ENCODE measurements at regions not wholly inside any gene's neighbourhood (a gene's known extent, or its start where the extent isn't known, plus 50 kb on each side); places are given as distances from the start of the nearest gene placed in this dataset.
A peak's percentile ranks its signal among the peaks of the same experiment; 100 is the strongest.
"Not testable (repeated sequence)": the region's sequence is repeated elsewhere in the genome, so short reads cannot be mapped to it uniquely, and the experiment has no call there.

DNA sequence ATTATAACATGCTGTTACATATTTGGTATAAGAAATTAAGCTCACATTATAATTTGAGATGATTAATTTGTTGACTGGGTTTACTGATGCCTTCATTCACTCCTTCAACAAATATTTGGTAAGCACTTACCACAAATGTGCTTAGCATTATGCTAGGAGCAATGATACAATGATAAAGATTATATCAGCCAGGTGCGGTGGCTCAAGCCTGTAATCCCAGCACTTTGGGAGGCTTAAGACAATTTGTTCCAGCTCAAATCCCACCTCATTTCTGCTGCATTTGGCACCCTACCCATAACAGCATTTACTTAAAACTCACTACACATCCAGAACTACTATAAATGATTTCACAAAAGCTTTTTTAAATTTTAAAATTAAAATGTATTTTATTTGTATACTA is 1263.6 kb upstream of the RAG2 start:
- TF ChIP-seq, protein P1, sequence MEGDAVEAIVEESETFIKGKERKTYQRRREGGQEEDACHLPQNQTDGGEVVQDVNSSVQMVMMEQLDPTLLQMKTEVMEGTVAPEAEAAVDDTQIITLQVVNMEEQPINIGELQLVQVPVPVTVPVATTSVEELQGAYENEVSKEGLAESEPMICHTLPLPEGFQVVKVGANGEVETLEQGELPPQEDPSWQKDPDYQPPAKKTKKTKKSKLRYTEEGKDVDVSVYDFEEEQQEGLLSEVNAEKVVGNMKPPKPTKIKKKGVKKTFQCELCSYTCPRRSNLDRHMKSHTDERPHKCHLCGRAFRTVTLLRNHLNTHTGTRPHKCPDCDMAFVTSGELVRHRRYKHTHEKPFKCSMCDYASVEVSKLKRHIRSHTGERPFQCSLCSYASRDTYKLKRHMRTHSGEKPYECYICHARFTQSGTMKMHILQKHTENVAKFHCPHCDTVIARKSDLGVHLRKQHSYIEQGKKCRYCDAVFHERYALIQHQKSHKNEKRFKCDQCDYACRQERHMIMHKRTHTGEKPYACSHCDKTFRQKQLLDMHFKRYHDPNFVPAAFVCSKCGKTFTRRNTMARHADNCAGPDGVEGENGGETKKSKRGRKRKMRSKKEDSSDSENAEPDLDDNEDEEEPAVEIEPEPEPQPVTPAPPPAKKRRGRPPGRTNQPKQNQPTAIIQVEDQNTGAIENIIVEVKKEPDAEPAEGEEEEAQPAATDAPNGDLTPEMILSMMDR (IDR thresholded peaks at IDR 0.05), result no peak
- Mint-ChIP-seq H3K4me1 (ENCODE audit: unreplicated experiment) (no peaks in the 10 kb centered on the region), H3K27ac (ENCODE audit: unreplicated experiment) (no peak overlapping the region), H3K9me3 (ENCODE audit: unreplicated experiment) (no peaks in the 10 kb centered on the region), H3K4me3 (ENCODE audit: unreplicated experiment) (no peak overlapping the region), H3K36me3 (ENCODE audit: unreplicated experiment) (no peaks in the 10 kb centered on the region), H3K27me3 (ENCODE audit: unreplicated experiment) (no peaks in the 10 kb centered on the region)
- no peak for DNase-seq (ENCODE audit: extremely low spot score, unreplicated experiment)

DNA sequence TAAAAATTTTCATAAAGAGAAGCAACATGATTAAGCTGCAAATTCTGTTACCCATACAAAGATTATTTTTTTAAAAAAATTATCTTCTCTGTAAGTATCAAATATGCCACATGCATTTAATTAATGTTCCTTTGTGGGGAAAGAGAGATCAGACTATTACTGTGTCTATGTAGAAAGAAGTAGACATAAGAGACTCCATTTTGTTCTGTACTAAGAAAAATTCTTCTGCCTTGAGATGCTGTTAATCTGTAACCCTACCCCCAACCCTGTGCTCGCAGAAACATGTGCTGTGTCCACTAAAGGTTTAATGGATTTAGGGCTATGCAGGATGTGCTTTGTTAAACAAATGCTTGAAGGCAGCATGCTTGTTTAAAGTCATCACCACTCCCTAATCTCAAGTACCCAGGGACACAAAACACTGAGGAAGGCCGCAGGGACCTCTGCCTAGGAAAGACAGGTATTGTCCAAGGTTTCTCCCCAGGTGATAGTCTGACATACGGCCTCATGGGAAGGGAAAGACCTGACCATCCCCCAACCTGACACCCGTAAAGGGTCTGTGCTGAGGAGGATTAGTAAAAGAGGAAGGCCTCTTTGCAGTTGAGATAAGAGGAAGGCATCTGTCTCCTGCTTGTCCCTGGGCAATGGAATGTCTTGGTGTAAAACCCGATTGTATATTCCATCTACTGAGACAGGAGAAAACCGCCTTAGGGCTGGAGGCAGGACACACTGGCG is 1260.9 kb upstream of the RAG2 start:
- H3K27me3 Mint-ChIP-seq (ENCODE audit: unreplicated experiment); H3K36me3 Mint-ChIP-seq (ENCODE audit: unreplicated experiment); H3K27ac Mint-ChIP-seq (ENCODE audit: unreplicated experiment); H3K4me3 Mint-ChIP-seq (ENCODE audit: unreplicated experiment); H3K9me3 Mint-ChIP-seq (ENCODE audit: unreplicated experiment); DNase-seq (ENCODE audit: extremely low spot score, unreplicated experiment); H3K4me1 Mint-ChIP-seq (ENCODE audit: unreplicated experiment): not testable (repeated sequence)

DNA sequence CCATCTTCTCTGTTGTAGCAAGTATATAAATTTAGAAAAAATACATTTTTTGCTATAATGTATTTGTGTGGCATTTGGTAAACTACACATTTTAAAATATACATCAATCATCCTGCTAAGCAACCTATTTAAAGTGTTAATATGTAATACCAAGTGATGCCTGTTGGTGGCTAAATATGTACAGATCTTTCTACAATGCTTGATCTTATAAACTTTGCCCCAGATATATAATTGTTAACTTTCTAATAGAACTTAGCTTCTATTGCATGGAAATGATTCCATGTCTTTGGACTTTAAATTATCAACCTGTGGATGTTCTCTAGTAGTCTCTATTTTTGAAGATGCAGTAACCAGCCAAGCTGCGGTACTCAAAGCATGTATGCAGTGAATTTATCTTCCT is 1260.4 kb upstream of the RAG2 start:
- no peak overlapping the region for H3K27ac Mint-ChIP-seq (ENCODE audit: unreplicated experiment)
- no peak for DNase-seq (ENCODE audit: extremely low spot score, unreplicated experiment)
- no peaks in the 10 kb centered on the region for H3K4me1 Mint-ChIP-seq (ENCODE audit: unreplicated experiment)
- no peaks in the 10 kb centered on the region for H3K36me3 Mint-ChIP-seq (ENCODE audit: unreplicated experiment)
- H3K27me3 Mint-ChIP-seq (ENCODE audit: unreplicated experiment), result no peaks in the 10 kb centered on the region
- TF ChIP-seq, protein P1 (IDR thresholded peaks at IDR 0.05), result peak; percentile 15
- no peaks in the 10 kb centered on the region for H3K9me3 Mint-ChIP-seq (ENCODE audit: unreplicated experiment)
- no peak overlapping the region for H3K4me3 Mint-ChIP-seq (ENCODE audit: unreplicated experiment)

DNA sequence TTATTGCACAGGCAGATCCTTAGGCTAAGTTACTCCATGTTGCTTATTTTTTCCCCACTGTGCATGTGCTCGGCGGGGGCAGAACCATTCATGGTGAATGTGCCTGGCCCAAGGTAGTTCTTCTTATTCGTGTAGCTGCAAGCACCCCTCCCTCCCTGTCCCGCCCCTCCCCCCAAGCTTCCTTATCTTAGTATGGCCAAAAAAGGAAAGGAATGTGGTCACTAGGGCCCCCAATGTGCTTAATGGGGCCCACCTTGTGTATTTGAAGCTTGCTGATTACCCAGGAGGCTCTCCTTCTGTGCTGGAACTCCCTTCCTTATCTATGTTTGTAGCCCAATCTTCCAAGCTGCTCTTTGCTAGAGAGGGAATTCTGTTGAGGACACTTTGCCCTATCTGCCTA is 1259.7 kb upstream of the RAG2 start:
- no peak overlapping the region for H3K4me3 Mint-ChIP-seq (ENCODE audit: unreplicated experiment)
- TF ChIP-seq, protein P1 (IDR thresholded peaks at IDR 0.05), result no peak
- no peak for DNase-seq (ENCODE audit: extremely low spot score, unreplicated experiment)
- H3K27me3 Mint-ChIP-seq (ENCODE audit: unreplicated experiment), result no peaks in the 10 kb centered on the region
- H3K4me1 Mint-ChIP-seq (ENCODE audit: unreplicated experiment), result no peaks in the 10 kb centered on the region
- H3K27ac Mint-ChIP-seq (ENCODE audit: unreplicated experiment), result no peak overlapping the region
- no peaks in the 10 kb centered on the region for H3K36me3 Mint-ChIP-seq (ENCODE audit: unreplicated experiment)
- no peaks in the 10 kb centered on the region for H3K9me3 Mint-ChIP-seq (ENCODE audit: unreplicated experiment)

DNA sequence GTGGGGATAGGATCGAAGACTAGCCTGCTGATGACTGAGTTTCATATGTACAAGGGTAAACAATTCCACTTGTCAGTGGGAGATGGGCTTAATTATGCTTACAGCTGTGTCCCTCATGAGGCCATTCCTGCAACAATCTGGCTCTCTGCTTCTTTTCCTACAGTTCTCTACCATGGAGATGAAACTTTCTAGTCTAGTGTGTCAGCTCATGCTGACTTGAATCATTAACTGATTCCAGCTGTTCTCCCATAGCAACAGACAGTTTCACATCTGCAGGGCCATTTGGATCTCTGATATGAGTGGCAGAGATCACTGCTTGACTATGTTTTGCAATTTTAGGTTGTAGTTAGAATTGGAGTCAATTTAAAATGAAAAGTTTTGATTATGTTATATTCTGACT is 1251.7 kb upstream of the RAG2 start:
- Mint-ChIP-seq H3K9me3 (ENCODE audit: unreplicated experiment) (no peaks in the 10 kb centered on the region), H3K27ac (ENCODE audit: unreplicated experiment) (no peak overlapping the region), H3K4me3 (ENCODE audit: unreplicated experiment) (no peak overlapping the region), H3K36me3 (ENCODE audit: unreplicated experiment) (no peaks in the 10 kb centered on the region), H3K27me3 (ENCODE audit: unreplicated experiment) (no peaks in the 10 kb centered on the region), H3K4me1 (ENCODE audit: unreplicated experiment) (peaks cover 12% of the 10 kb centered on the region)
- DNase-seq (ENCODE audit: extremely low spot score, unreplicated experiment), result no peak
- TF ChIP-seq, protein P1 (IDR thresholded peaks at IDR 0.05), result no peak

Data from osteocyte (in vitro differentiated cells).